ENCODE measurements at regions not wholly inside any gene's neighbourhood (a gene's known extent, or its start where the extent isn't known, plus 50 kb on each side); places are given as distances from the start of the nearest gene placed in this dataset.

DNA sequence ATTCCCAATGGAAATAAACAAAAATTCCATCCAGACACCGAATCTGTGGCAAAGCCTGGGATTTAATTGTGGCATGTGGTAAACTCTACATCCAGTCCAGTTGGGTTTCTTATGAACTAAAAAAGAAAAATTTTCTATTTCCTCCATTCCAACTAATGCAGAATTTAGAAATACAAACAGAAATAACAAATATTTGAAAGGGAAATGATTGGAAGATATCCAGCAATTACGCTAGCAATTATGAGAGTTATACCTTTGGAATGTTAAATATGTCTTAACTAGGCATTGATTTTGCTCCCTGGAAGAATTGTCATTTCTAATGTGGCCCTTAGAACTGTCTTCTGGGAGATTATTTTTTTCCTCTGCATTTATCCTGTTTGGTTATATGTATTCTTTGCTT is 421.4 kb upstream of the KLHL1 start:
- Mint-ChIP-seq H3K4me1 (ENCODE audit: low read depth) (peaks cover 11% of the 10 kb centered on the region), H3K9me3 (ENCODE audit: low read depth) (no peaks in the 10 kb centered on the region), H3K4me3 (ENCODE audit: unreplicated experiment) (no peak overlapping the region), H3K27me3 (ENCODE audit: low read depth) (no peaks in the 10 kb centered on the region), H3K36me3 (ENCODE audit: low read depth) (no peaks in the 10 kb centered on the region), H3K27ac (ENCODE audit: unreplicated experiment) (no peak overlapping the region)
- TF ChIP-seq, protein P1, sequence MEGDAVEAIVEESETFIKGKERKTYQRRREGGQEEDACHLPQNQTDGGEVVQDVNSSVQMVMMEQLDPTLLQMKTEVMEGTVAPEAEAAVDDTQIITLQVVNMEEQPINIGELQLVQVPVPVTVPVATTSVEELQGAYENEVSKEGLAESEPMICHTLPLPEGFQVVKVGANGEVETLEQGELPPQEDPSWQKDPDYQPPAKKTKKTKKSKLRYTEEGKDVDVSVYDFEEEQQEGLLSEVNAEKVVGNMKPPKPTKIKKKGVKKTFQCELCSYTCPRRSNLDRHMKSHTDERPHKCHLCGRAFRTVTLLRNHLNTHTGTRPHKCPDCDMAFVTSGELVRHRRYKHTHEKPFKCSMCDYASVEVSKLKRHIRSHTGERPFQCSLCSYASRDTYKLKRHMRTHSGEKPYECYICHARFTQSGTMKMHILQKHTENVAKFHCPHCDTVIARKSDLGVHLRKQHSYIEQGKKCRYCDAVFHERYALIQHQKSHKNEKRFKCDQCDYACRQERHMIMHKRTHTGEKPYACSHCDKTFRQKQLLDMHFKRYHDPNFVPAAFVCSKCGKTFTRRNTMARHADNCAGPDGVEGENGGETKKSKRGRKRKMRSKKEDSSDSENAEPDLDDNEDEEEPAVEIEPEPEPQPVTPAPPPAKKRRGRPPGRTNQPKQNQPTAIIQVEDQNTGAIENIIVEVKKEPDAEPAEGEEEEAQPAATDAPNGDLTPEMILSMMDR (IDR thresholded peaks at IDR 0.05) = no peak
- DNase-seq (ENCODE audit: low spot score) = no peak

- DNase-seq (ENCODE audit: low spot score) = no peak
- no peaks in the 10 kb centered on the region for H3K36me3 Mint-ChIP-seq (ENCODE audit: low read depth)
- H3K27me3 Mint-ChIP-seq (ENCODE audit: low read depth) = no peaks in the 10 kb centered on the region
- no peak overlapping the region for H3K27ac Mint-ChIP-seq (ENCODE audit: unreplicated experiment)
- H3K4me3 Mint-ChIP-seq (ENCODE audit: unreplicated experiment) = no peak overlapping the region
- no peaks in the 10 kb centered on the region for H3K9me3 Mint-ChIP-seq (ENCODE audit: low read depth)
- H3K4me1 Mint-ChIP-seq (ENCODE audit: low read depth) = peaks cover 7% of the 10 kb centered on the region
- TF ChIP-seq, protein P1 (IDR thresholded peaks at IDR 0.05) = no peak
Observed at GRCh38 chr13:70527599-70527998, 419.3 kb upstream of the KLHL1 start.

GRCh38 chr13:70523622-70524021 is 415.4 kb upstream of the KLHL1 start:
- H3K27me3 Mint-ChIP-seq (ENCODE audit: low read depth) = no peaks in the 10 kb centered on the region
- no peaks in the 10 kb centered on the region for H3K9me3 Mint-ChIP-seq (ENCODE audit: low read depth)
- no peak for DNase-seq (ENCODE audit: low spot score)
- H3K4me1 Mint-ChIP-seq (ENCODE audit: low read depth) = peaks cover 13% of the 10 kb centered on the region
- H3K4me3 Mint-ChIP-seq (ENCODE audit: unreplicated experiment) = no peak overlapping the region
- no peaks in the 10 kb centered on the region for H3K36me3 Mint-ChIP-seq (ENCODE audit: low read depth)
- TF ChIP-seq, protein P1 (IDR thresholded peaks at IDR 0.05) = no peak
- H3K27ac Mint-ChIP-seq (ENCODE audit: unreplicated experiment) = no peak overlapping the region

DNA sequence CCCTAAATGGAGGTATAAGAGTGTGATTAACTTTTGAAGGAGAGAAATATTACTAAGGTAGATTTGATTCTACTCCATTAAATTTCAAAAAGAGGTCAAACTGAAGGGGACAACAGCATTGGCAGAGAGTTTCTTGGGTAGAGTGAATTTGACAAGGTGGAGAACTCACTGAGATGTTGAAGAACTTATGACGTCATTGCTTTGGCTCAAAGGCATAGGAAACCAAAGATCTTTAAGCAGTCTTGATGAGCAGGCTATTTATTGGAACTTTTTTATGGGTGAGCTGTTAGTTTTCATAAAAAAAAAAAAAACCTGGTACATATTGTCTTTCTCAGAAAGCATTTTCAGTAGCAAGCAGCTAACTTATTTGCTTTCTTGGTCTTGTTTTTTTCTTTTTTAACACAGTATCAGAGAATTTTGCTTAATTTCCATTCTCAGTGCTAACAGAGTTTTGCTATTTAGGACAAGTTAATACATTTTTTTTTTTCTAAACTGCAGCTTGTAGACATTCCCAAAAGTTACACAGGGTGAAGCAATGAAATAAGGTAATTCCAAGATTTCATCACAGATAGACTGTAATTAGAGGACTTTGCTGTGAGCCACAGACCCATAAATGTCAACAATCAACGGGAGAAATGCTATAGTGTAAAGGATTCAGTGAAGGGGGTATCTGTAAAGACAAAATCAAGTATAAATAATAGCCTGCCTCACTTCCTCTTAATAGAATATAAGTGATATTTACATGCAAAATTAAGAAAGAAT is 412.2 kb upstream of the KLHL1 start:
- DNase-seq (ENCODE audit: low spot score) = no peak
- Mint-ChIP-seq H3K27me3 (ENCODE audit: low read depth) (no peaks in the 10 kb centered on the region), H3K27ac (ENCODE audit: unreplicated experiment) (peak overlapping the region; percentile 41), H3K4me3 (ENCODE audit: unreplicated experiment) (no peak overlapping the region), H3K9me3 (ENCODE audit: low read depth) (no peaks in the 10 kb centered on the region), H3K4me1 (ENCODE audit: low read depth) (peaks cover 13% of the 10 kb centered on the region), H3K36me3 (ENCODE audit: low read depth) (no peaks in the 10 kb centered on the region)
- TF ChIP-seq, protein P1 (IDR thresholded peaks at IDR 0.05) = no peak

- peaks cover 13% of the 10 kb centered on the region for H3K4me1 Mint-ChIP-seq (ENCODE audit: low read depth)
- no peak overlapping the region for H3K4me3 Mint-ChIP-seq (ENCODE audit: unreplicated experiment)
- no peaks in the 10 kb centered on the region for H3K9me3 Mint-ChIP-seq (ENCODE audit: low read depth)
- TF ChIP-seq, protein P1 (IDR thresholded peaks at IDR 0.05) = no peak
- no peak for DNase-seq (ENCODE audit: low spot score)
- no peak overlapping the region for H3K27ac Mint-ChIP-seq (ENCODE audit: unreplicated experiment)
- no peaks in the 10 kb centered on the region for H3K27me3 Mint-ChIP-seq (ENCODE audit: low read depth)
- no peaks in the 10 kb centered on the region for H3K36me3 Mint-ChIP-seq (ENCODE audit: low read depth)
Observed at GRCh38 chr13:70518081-70518480, 409.8 kb upstream of the KLHL1 start.
